Esophagus muscularis mucosa (tissue), 4 donors: ENCODE measurements at regions not wholly inside any gene's neighbourhood (a gene's known extent, or its start where the extent isn't known, plus 50 kb on each side); places are given as distances from the start of the nearest gene placed in this dataset.

Experiments used
- DNase-seq: peaks from one replicate; pipeline ENCODE4 v3.0.0-alpha.2; 2017; ENCODE audit errors: extremely low spot score
- H3K27ac ChIP-seq, 4 donors: fragments of 200-600 bp; sonication (generic); replicated peaks in 1 of 4; 1 replicate in 3 of 4; 2 replicates in 1 of 4; pipeline ENCODE4 v1.5.1; 2016 to 2019; ENCODE audit warnings: mild to moderate bottlenecking in 1 of 4
- H3K27me3 ChIP-seq, 4 donors: fragments of 200-600 bp; sonication (generic); one replicate each; pipeline versions ENCODE4 v1.5.1 to v1.6.0; 2016 to 2019
- H3K36me3 ChIP-seq, 4 donors: fragments of 200-600 bp; sonication (generic); one replicate each; pipeline ENCODE4 v1.5.1; 2016 to 2019
- H3K4me1 ChIP-seq, 4 donors: fragments of 200-600 bp; sonication (generic); one replicate each; pipeline ENCODE4 v1.5.1; 2016 to 2019
- H3K4me3 ChIP-seq, 4 donors: fragments of 200-600 bp; sonication (generic); 1 replicate in 2 of 4; 2 replicates in 2 of 4; pipeline ENCODE4 v1.5.1; 2016 to 2019; ENCODE audit warnings: mild to moderate bottlenecking in 4 of 4, moderate library complexity in 1 of 4
- H3K9me3 ChIP-seq, 4 donors: fragments of 200-600 bp; sonication (generic); 1 replicate in 3 of 4; 2 replicates in 1 of 4; pipeline ENCODE4 v1.5.1; 2016 to 2019
- CTCF ChIP-seq, 3 experiments: fragments of 200-600 bp in 2 of 3; fragments of 450-650 bp in 1 of 3; sonication (generic) in 2 of 3; IDR thresholded peaks; one replicate each; pipeline ENCODE4 v1.5.1; 2017 to 2019; ENCODE audit warnings: antibody characterized with exemption in 3 of 3, mild to moderate bottlenecking in 2 of 3, moderate library complexity in 1 of 3
- EP300 ChIP-seq: sonication (generic); formaldehyde crosslinking; IDR thresholded peaks from one replicate; pipeline ENCODE4 v1.6.1; 2017; ENCODE audit warnings: antibody characterized with exemption
- POLR2A ChIP-seq: fragments of 450-650 bp; IDR thresholded peaks from one replicate; pipeline ENCODE4 v1.6.1; 2017; ENCODE audit warnings: antibody characterized with exemption, moderate library complexity, mild to moderate bottlenecking, low read depth
- POLR2AphosphoS5 ChIP-seq, 2 donors: sonication (generic); formaldehyde crosslinking; IDR thresholded peaks; one replicate each; pipeline ENCODE4 v1.6.1; 2017; ENCODE audit warnings: antibody characterized with exemption in 2 of 2
- WGBS: methylation state at CpG from one replicate; pipeline ENCODE4 v1.1.5; 2018; 5-methylcytosine and 5-hydroxymethylcytosine counted together
- intact Hi-C: fragments of 100-400 bp; cut with DNase I; formaldehyde crosslinking; loops from one replicate; pipeline ENCODE4 v1.15.1; 2023

DNA sequence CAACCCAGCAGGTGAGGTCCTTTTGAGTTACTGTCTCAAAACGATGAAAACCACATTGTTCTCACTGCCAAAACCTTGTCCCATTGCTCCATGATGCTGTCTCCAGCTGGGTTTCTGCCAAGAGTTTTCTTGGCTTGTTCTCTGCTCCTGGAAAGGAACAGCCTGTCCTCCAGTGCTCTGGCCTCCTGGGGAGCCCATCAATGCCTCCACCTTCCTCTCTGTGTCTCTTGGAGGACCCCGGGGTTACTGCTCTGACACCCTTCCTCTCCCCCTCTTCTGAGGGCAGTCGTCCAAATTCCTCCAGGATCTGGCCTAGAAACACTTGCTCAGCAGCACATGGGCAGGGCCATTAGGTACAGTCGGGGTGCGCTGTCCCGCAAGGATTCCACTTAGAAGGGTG is 63.9 kb upstream of the RGMA start:
- Histone ChIP-seq H3K27me3 (no peaks in the 10 kb centered on the region), H3K36me3 (no peaks in the 10 kb centered on the region), H3K4me3 (no peak overlapping the region), H3K27ac (peak overlapping the region in 2 of 4 donors; percentile 56 to 57), H3K9me3 (no peaks in the 10 kb centered on the region), H3K4me1 (peaks cover 15 to 41% (median 30%) of the 10 kb centered on the region in 4 donors)
- whole genome bisulfite sequencing = 37% methylated on average over 6 of the region's 6 CpGs
- peak; percentile 94 for DNase-seq
- TF ChIP-seq EP300 (no peak), POLR2A (no peak), CTCF (IDR thresholded peaks at IDR 0.05) (no peak), POLR2AphosphoS5 (IDR thresholded peaks at IDR 0.05) (peak; percentile 75 to 86)
- intact Hi-C loops = no loop called here

DNA sequence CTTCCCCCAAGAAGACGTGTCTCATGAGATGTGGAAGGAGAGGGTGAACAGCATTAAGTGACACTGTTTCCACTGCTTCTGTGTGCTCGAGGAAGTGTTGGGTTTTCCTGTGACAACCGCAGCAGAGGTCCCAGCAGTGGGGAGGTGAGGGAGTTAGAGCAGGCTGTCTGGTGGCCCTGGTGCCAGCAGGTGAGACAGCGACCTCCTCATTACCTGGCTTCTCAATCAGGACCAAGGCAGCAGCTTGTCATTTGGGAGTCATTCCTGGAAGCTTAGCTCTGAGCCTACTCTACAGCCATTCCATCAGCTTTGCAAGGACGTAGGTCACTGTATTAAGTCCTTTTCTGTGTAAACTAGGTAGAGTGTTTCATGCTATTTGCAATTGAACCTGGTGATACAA is 63.3 kb upstream of the RGMA start:
- no peaks in the 10 kb centered on the region for H3K27me3 ChIP-seq
- no peak for DNase-seq
- H3K4me1 ChIP-seq = peaks cover 15 to 41% (median 30%) of the 10 kb centered on the region in 4 donors
- H3K9me3 ChIP-seq = no peaks in the 10 kb centered on the region
- peak overlapping the region in 2 of 4 donors; percentile 56 to 57 for H3K27ac ChIP-seq
- 77% methylated on average over 5 of the region's 5 CpGs for WGBS
- H3K4me3 ChIP-seq = no peak overlapping the region
- no peaks in the 10 kb centered on the region for H3K36me3 ChIP-seq
- TF ChIP-seq EP300 (no peak), POLR2AphosphoS5 (IDR thresholded peaks at IDR 0.05) (peak in 1 of 2 donors; percentile 18), POLR2A (no peak)
- intact Hi-C loops = no loop called here

GRCh38 chr15:93150910-93151881 is 62.2 kb upstream of the RGMA start:
- Histone ChIP-seq H3K36me3 (no peaks in the 10 kb centered on the region), H3K27ac (peak overlapping the region in 2 of 4 donors; percentile 5 to 12), H3K4me3 (no peak overlapping the region), H3K27me3 (no peaks in the 10 kb centered on the region), H3K4me1 (peaks cover 15 to 41% (median 30%) of the 10 kb centered on the region in 4 donors), H3K9me3 (no peaks in the 10 kb centered on the region)
- intact Hi-C loops = no loop called here
- 66% methylated on average over 10 of the region's 14 CpGs for WGBS
- no peak for DNase-seq
- TF ChIP-seq POLR2AphosphoS5 (IDR thresholded peaks at IDR 0.05) (no peak), EP300 (no peak)

GRCh38 chr15:93146601-93147000 is 57.6 kb upstream of the RGMA start:
- Histone ChIP-seq H3K27me3 (no peaks in the 10 kb centered on the region), H3K4me3 (no peak overlapping the region), H3K4me1 (peaks cover 0 to 22% (median 7%) of the 10 kb centered on the region in 4 donors), H3K36me3 (no peaks in the 10 kb centered on the region), H3K9me3 (no peaks in the 10 kb centered on the region), H3K27ac (no peak overlapping the region)
- no peak for DNase-seq
- WGBS = 91% methylated on average over 4 of the region's 5 CpGs
- no peak for TF ChIP-seq CTCF (IDR thresholded peaks at IDR 0.05)
- no peak for TF ChIP-seq EP300
- TF ChIP-seq POLR2A = no peak
- no peak for TF ChIP-seq POLR2AphosphoS5 (IDR thresholded peaks at IDR 0.05)
- intact Hi-C loops = no loop called here

GRCh38 chr15:93146196-93146595 is 57.2 kb upstream of the RGMA start:
- no peak for DNase-seq
- intact Hi-C loops = no loop called here
- 87% methylated on average over 5 of the region's 7 CpGs for WGBS
- Histone ChIP-seq H3K9me3 (no peaks in the 10 kb centered on the region), H3K4me3 (no peak overlapping the region), H3K27ac (no peak overlapping the region), H3K36me3 (no peaks in the 10 kb centered on the region), H3K4me1 (peaks cover 0 to 18% (median 7%) of the 10 kb centered on the region in 4 donors), H3K27me3 (no peaks in the 10 kb centered on the region)
- TF ChIP-seq POLR2AphosphoS5 (IDR thresholded peaks at IDR 0.05) (no peak), CTCF (IDR thresholded peaks at IDR 0.05) (no peak), POLR2A (no peak)
